ENCODE measurements at regions not wholly inside any gene's neighbourhood (a gene's known extent, or its start where the extent isn't known, plus 50 kb on each side); places are given as distances from the start of the nearest gene placed in this dataset.

- TF ChIP-seq CTCF (IDR thresholded peaks at IDR 0.05) (no peak), POLR2AphosphoS5 (IDR thresholded peaks at IDR 0.05) (no peak), EP300 (IDR thresholded peaks at IDR 0.05) (no peak), POLR2A (IDR thresholded peaks at IDR 0.05) (no peak)
Measured at GRCh38 chr17:70446446-70446845, 277.1 kb downstream of the KCNJ2 start.

Measured in stomach (tissue), 4 donors.